ENCODE measurements at regions not wholly inside any gene's neighbourhood (a gene's known extent, or its start where the extent isn't known, plus 50 kb on each side); places are given as distances from the start of the nearest gene placed in this dataset.
"Not testable (repeated sequence)": the region's sequence is repeated elsewhere in the genome, so short reads cannot be mapped to it uniquely, and the experiment has no call there.

DNA sequence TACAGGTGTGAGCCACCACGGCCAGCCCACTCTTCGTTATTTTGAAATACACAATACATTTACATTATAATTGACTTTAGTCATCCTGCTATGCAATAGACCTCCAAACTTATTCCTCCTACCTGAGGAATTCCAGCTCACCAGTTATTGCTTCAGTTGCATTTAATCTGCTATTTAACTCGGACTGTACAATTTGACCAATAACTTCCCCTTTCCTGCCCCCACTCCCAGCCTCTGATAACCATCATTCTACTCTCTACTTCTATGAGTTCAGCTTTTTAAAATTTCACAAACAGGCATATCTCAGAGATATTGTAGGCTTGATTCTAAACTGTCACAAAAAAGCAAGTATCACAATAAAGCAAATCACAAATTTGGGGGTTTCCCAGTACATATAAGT, 157.0 kb downstream of the COPRS start:
- no peak for DNase-seq

DNA sequence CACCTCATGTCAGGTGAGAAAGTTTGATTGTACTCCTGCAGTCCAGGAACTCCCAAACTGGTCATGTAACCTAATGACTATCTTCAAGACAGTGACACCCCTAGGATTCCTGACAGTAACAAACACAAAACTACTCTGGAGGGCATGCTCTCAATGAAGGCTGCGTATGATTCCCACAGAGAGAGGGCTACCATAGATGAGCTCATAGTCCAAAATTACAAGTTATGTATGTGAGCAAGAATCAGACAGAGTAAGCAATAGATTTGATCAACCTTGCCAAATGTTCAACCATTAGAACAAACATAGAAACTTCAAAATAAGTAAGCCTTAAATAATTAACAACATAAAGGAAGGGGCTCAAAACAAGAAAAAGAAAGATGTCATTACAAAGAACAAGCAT, 158.1 kb downstream of the COPRS start:
- no peak for DNase-seq

DNA sequence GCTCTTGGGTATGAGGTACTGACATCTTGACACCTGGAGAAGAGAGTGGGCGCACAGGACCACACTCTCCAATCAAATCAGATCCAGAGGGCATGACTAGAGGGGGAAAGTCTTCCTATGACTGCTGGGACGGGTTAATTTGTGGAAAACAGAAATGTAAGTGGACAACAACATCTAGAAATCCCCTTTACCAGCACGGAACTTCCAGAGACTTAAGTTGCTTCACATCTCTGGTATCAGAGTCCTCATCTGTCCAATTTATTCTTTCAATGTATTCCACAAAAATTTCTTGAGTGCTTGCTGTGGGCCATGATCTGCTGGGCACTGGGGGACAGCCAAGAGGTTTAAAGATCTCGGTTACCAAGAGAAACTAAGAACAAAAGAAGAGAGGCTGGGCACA, 159.2 kb downstream of the COPRS start:
- no peak for DNase-seq

DNA sequence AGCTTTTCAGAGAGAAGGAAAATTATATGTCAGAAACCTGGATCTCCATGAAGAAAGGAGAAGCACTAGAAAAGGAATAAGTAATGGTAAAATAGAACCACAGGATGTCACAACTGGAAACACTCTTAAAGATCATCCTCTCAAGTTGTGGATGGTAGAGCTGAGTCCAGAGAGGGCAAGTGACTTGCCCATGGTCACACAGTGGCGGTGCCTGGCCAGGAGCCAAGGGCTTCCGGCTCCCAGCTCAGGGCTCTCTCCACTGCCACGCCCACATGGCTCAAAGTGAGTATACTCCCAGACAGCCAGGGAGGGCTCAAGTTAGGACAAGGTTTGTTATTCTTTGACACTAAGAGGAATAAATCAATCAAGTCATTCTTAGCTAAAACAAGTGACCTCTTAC, 159.8 kb downstream of the COPRS start:
- no peak for DNase-seq

DNA sequence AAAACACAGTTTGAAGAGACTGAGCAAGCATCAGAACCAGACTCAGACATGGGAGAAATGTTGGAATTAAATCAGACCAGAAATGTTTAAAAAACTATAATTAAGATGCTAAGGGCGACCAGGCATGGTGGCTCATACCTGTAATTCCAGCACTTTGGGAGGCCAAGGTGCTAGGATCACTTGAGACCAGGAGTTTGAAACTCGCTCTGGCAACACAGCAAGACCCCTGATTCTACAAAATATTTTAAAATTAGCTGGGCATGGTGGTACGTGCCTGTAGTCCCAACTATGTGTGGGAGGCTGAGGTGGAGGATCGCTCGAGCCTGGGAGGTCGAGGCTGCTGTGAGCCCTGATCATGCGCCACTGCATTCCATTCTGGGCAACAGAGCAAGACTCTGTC, 160.3 kb downstream of the COPRS start:
- no peak for DNase-seq

DNA sequence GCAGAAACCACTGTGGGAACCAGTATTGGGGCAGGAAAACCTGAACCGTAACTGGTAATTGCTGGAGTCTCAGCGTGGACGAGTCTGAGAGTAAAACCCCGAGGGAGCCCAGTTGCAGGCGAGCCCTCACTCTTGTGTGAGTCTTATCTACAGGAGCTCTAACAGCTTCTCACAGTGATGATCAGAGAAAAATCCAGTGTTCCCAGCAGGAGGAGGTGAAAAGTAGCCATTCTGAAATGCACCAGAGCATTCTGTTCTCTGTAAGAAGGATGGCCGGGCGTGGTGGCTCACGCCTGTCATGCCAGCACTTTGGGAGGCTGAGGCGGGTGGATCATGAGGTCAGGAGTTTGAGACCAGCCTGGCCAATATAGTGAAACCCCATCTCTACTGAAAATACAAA, 161.2 kb downstream of the COPRS start:
- DNase-seq = no peak

DNA sequence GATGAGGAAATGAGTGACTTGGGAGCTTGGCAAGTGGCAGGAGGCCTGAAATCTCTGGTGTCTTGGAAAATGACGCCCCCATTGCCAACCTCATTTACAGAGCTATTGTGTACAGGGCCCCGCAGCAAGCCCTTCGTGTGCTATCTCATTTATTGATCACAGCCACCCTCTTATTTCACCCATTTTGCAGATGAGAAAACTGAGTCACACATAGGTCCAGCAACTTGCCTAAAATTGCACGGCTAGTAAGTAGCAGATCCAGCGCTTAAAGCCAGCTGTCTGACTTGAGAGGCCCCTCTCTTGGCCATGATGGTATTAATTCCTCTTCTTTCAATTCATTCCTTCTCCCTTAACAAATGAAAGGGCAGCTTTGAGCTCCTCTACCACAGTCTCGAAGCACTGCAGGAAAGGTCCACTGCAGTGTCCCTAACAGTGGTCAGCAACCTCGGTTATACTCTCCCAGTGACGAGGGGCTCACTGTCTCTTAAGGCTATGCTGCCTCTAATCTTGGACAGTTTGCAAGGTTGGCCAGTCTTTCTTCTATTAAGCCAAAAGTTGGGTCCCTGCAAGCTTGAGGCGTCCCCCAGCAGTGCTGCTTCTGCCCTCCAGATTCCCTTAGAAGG, 162.2 kb downstream of the COPRS start:
- no peak for DNase-seq

DNA sequence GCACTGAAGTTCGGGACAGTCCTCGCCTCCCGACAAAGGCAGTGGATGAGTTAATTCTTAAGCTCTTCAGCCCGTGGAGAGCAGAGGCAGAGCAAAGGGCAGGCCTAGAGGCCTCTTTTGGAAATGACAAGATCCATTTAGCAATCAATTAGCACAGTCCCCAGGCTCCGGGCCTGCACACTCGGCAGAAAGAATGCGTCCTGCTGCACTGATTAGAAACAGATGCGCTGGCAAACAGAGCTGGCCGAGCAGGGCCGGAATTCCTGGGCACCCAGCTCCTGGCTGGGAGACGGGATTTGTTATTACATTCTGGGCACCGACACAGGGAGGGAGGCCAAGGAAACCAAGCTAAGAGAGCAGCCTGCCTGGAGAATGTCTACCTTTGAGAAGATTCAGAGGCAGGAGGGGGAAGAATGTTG, 162.9 kb downstream of the COPRS start:
- no peak for DNase-seq

DNA sequence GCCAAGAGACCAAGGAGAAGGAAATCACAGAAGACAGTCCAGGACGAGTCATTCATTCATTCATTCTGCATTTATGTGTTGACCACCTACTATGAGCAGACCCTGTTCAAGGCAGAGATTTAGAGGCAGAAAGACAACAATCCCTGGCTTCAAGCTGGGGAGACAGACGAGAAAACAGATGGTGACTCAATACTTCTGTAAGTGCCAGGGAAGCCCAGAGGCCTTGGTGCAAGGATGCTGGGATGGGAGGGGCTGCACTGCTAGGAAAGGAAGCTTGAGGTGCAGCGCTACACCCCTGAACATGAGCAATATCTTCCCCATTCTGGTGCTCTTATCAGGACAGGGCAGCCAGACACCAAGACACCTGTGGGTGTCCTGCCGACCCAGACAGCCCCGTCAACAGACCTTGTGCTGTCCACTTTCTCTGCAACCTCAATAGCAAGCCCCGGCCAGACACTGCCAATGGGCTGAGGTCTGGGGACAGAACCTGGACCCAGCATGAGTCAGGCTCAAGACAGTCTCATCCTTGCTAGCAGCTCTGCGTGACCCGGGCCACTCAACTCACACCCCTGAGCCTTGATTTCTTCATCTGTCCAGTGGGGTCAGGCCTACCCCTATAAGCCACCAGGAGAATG, 163.5 kb downstream of the COPRS start:
- DNase-seq = no peak

DNA sequence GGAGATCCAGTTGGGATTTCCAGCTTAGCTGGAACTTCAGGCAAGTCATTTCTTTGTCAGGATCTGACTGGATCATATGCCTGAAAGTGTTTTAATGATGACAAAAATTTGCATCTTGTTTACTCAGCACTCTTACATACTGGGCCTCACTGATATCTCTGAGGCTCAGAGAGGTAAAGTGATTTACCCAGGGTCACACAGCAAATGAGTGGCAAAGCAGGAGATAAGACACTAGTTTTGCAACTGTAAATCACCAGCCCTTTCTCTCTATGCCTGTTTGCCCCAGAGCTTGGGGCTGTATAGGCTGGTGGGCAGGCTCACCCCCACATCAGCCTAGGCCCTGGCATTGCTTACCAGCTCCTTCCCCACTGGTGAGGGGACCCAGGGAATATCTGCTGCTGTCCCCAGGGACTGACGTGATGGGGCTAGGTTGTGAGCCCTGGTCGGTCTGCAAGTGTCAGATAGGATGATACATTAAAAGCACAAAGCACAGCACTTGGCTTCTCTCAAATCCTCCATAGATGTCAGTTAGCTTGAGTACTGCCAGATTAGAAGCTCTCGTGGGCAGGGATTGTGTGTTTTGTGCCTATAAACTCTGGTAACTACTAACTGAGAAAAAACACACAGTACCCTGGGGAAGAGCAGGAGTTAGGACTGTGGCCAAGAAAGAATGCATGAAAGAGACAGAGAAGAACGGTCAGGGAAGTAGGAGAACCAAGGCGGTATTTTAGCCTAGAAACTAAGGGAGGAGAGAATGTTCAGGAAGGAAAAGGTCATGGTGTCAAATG, 165.4 kb downstream of the COPRS start:
- no peak for DNase-seq

DNA sequence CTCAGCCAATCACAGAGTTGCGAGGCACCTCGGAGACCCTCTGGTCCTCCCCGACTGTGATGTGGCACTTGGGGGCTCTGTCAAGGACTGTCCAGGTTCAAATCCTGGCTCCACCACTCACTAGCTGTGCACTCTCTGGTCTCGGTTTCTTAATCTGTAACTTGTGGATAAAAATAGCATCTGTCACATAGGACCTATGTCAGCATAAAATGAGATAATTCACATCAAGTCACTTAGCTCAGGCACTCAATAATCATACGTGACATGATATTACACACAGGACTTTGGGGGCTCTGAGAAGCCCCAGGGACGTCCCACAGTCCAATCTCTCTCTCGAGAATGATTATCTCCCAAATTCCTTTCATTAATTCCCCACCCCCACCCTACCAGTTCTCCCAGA, 166.4 kb downstream of the COPRS start:
- no peak for DNase-seq

DNA sequence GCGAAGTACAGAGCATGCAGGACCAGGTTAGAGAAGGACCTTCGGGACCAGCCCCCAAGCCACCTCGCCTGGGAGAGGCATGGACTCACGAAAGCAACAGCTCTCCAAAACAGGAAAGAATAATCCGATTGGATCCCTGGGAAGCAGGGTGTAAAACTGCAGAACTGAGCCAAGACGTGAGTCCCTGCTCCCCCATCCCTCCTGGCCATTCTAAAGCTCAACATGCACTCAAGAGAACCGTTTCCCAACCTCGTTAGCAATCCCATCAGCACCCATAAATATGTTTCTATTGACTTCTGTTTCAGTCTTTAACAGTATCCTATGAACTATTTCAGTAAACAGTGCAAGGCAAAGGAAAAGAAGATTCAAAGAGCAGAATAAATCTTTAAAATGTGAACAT, 167.0 kb downstream of the COPRS start:
- DNase-seq = no peak

DNA sequence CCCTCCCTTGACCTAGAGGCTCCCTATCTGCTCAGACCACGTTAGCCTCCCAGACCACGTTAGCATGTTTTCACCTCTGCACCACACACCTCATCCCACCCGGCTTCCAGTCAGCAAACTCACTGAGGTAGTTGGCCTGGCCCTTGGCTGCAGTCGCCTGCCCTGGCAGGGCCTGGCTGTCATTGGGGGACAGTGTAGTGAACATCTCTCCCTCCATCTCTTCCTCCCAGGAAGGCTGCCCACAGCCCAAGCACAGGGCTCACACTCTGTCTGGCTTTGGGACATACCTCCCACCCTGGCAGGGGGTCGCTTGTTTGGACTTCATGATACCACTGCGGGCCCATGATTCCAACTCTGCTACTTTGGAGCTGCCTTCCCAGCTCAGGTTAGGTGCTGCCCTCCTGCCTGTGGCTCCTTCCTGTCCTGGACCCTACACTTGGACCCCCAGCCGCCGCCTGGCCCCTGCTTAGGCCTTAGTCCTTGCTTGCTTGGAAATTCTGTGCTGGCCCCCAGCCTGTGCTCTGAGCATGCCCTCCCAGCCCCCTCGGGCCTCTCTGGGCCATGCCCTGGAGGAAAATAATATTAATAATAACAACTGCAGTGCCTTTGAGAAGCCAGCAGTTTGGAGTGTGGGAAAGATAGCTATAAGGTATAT, 167.7 kb downstream of the COPRS start:
- DNase-seq = no peak

DNA sequence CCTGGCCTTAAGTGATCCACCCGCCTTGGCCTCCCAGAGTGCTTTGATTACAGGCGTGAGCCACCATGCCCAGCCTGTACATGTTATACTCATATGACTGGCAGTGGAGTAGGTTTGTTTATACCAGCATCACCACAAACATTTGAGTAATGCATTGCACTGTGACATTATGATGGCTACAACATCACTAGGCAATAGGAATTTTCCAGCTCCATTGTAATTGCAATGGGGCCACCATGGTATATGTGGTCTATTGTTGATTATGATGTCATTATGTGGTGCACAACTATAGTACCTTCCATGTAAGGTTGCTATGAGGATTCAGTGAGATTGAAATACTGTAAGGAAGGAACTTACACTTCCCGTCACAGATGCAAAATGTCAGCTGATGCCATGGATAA, 168.9 kb downstream of the COPRS start:
- no peak for DNase-seq

DNA sequence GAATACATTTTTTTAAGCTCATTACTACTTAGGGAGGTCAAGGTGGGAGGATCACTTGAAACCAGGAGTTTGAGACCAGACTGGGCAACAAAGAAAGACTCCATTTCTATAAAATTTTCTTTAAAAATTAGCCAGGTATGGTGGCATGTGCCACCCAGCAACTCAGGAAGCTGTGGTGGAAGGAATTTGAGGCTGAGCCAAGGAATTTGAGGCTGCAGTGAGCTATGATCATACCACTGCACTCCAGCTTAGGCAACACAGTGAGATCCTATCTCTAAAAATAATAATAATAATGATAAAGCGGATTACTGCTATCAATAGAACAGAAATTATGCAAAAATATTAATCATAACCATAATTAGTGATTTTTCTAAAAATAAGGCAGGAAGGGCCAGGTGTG, 170.3 kb downstream of the COPRS start:
- DNase-seq = no peak

DNA sequence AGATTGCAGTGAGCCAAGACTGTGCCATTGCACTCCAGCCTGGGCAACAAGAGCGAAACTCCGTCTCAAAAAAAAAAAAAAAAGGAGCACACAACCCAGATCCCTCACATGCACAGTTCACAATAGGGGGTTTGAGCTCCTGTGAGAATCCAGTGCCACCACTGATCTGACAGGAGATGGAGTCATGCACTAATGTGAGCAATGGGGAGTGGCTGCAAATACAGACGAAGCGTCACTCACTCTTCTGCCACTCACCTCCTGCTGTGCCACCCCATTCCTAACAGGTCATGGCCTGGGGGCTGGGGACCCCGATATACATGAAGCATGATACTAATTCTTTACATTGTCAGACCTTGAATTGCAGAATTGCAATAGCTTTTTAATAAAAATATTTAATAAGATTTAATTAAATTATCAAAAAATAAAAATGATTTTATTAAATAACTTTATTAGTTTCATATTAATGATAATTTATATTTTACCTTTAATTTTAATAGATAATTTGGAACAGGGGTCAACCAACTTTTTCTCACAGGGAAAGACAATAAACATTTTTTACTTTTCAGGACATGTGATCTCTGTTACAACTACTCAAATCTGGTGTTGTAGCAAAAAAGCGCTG, 171.4 kb downstream of the COPRS start:
- DNase-seq = no peak

DNA sequence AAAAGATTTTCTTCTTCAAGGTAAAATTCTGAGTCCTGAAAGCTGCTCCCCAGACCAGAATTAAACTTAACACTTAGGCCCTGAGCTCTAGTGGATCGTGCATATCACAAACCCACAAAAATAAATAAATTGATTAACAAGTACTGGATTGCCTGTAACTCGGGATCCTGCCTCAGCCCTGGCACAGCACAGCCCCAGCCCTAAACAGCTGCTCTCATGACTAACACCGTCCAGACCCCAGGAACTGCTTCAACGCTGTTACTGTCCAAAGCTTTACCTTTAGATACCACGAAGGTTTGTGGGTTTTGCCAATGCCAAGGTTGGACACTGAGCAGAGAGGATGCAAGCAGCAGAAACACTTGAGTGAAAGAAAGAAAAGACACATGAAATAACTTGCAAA, 172.5 kb downstream of the COPRS start:
- DNase-seq = no peak

DNA sequence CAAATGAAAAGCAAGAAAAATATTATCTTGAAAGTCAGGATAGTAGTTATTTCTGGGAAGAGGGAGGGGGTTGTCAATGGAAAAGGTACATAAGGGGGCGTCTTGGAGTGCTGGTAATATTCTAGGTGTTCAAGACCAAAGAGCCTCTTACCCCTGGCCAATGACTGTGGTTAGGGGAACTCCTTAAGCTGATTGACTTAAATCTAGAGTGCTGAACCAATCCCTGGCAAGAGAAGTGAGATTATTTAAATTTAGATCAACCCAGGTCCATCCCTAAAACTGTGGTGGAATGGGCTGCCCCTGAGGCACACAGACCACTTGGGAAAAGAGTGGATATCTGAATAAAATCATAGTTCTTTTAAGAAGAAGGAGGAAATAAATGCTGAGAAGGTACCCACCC, 174.1 kb downstream of the COPRS start:
- no peak for DNase-seq

DNA sequence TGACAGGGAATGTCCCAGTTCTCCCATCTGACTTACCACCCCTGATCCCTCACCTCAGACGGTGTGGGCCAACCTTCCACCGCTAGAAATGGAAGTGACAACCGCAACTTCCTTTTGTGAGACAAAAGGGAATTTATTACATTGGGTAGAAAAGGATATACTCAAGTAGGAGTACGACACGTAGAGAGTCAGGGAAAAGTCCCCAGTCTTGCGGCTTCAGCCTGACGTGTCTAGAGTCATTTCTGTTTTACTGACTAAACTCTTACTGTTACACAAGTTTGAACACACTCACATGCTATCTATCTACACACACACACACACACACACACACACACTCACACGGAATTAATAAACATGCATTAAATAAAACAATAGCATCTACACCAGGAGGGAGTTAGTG, 178.9 kb downstream of the COPRS start:
- no peak for DNase-seq

DNA sequence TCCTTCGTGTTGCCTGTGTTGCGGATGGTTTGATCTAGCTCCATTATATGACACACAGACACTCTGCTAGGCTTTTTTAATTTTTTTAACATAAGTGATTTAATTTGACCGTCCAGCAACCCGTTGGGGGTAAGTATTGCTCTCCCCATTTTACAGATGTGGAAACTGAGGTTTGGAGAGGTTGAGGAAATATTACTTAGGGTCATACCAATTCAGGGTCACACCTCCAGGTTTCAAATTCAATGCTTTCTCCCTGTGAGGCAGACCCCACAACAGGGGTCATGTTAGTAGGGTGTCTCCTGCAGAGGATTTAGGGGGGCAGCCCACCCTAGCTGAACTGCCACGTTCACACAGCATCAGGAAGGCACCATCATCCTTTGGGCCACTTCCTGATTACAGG, 179.4 kb downstream of the COPRS start:
- DNase-seq = no peak

DNA sequence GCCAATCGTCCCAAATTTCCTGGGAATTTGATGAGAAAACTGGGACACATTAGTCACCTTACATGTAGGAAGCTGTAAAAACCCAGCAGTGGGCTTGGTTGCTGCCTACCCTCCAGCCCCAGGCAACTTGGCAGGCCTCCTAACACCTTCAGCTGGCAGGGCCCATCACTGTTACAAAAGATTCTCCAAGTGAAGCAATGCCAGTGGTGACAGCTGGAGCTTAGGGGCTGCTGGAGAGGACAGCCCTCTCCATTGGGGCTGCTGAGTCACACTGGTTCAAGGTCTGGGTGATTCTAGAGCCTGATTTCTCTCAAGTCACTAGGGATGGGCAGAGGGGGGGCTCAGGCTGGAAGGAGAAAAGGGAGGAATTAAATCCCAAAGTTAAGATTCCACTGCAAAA, 180.6 kb downstream of the COPRS start:
- DNase-seq = no peak

DNA sequence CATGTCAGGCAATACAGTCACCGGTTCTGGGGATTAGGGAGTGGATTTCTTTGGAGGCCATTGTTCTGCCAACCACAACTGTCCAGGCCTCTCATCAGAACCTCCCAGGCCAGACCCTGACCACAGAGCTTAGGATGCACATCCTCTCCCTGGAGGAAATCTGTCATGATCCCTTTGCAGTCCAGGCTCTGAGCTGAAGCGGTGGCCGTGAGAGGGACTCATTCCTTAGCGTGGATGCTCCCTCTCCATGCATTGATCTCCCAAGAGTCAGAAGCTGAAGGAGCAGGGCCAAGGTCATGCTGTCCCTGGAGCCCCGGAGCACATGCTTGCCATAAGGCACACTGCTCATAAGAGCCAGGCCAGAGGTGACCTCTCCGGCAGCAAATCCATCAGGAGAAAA, 181.4 kb downstream of the COPRS start:
- no peak for DNase-seq

DNA sequence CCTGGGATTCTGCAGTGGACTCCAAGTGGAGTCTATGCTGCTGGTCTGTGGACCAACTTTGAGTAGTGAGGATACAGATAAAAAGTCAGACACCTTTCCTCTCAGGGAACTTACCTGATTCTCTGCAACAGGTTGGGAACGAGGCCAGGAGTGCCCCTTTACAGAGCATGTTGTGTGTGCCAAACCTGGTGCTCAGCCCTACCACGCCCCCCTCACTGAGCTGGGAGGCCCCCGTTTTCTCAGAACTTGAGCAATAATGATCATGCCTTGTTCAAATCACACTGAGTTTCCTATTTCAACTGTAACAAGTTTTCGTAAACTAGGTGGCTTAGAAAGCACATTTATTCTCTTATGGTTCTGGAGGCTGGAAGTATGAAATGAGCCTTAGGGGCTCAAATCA, 182.0 kb downstream of the COPRS start:
- DNase-seq = no peak

DNA sequence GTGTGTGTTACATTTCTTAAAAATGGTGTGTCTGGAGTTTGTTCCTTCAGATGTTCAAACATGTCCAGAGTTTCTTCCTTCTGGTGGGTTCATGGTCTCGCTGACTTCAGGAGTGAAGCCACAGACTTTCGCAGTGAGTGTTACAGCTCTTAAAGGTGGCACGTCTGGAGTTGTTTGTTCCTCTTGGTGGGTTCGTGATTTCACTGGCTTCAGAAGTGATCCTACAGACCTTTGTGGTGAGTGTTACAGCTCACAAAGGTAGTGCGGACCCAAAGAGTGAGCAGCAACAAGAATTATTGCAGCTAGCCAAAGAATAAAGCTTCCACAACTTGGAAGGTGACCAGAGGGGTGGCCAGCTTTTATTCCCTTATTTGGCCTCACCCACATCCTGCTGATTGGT, 183.7 kb downstream of the COPRS start:
- not testable (repeated sequence) for DNase-seq

All from kidney glomerular epithelial cell (primary cell).